GM21390 (cell line): ENCODE measurements at regions not wholly inside any gene's neighbourhood (a gene's known extent, or its start where the extent isn't known, plus 50 kb on each side); places are given as distances from the start of the nearest gene placed in this dataset.
"Not testable (repeated sequence)": the region's sequence is repeated elsewhere in the genome, so short reads cannot be mapped to it uniquely, and the experiment has no call there.

Experiments
- ATAC-seq: cut with Tn5 transposase; IDR thresholded peaks from one replicate; pipeline ENCODE4 v1.9.1; 2021; ENCODE audit not compliant: unreplicated experiment

GRCh38 chr9:34796924-34797323 is 87.0 kb upstream of the CCL21 start:
- no peak for ATAC-seq

GRCh38 chr9:34793428-34793827 is 83.5 kb upstream of the CCL21 start:
- no peak for ATAC-seq

- ATAC-seq: no peak
These were observed 74.1 kb upstream of the CCL21 start for GRCh38 chr9:34783951-34784487.

- ATAC-seq: no peak
These were observed 72.4 kb upstream of the CCL21 start for GRCh38 chr9:34782372-34782771.

- no peak for ATAC-seq
These were observed 67.7 kb upstream of the CCL21 start for GRCh38 chr9:34777666-34778065.

- no peak for ATAC-seq
These were observed 64.0 kb upstream of the CCL21 start for GRCh38 chr9:34773955-34774354.

GRCh38 chr9:34773306-34773910 is 63.5 kb upstream of the CCL21 start:
- ATAC-seq: no peak

- ATAC-seq: no peak
These were observed 61.1 kb upstream of the CCL21 start for GRCh38 chr9:34771007-34771406.

- not testable (repeated sequence) for ATAC-seq
These were observed 57.2 kb upstream of the CCL21 start for GRCh38 chr9:34767087-34767486.

GRCh38 chr9:34760196-34761040 is 50.5 kb upstream of the CCL21 start:
- ATAC-seq: not testable (repeated sequence)
